SK-N-SH (cell line): ENCODE measurements at regions not wholly inside any gene's neighbourhood (a gene's known extent, or its start where the extent isn't known, plus 50 kb on each side); places are given as distances from the start of the nearest gene placed in this dataset.

Source experiments
- CTCF ChIA-PET: fragments of 300-600, 350-600 bp; formaldehyde crosslinking; extraction: SDS; loops from one replicate; lab custom pipeline; 2021; lab: Yijun Ruan, JAX
- POLR2A ChIA-PET: fragments of 350-600 bp; sonication (Branson Sonifier 250); formaldehyde crosslinking; extraction: SDS; loops from one replicate; lab custom pipeline; 2020; ENCODE audit warnings: antibody characterized with exemption, inconsistent platforms; lab: Yijun Ruan, JAX
- DNase-seq: peaks from one replicate; pipeline ENCODE4 v3.0.0; 2012
- H2AFZ ChIP-seq: fragments of 200-600 bp; sonication (generic); 2 replicates; pipeline ENCODE4 v1.8.1; 2016; ENCODE audit warnings: antibody characterized with exemption, mild to moderate bottlenecking, low read depth
- H3F3A ChIP-seq: fragments of 200-600 bp; sonication (generic); replicated peaks from 2 replicates; pipeline ENCODE3; 2016; ENCODE audit warnings: antibody characterized with exemption, mild to moderate bottlenecking; ENCODE audit not compliant: insufficient read depth
- H3K27ac ChIP-seq, 2 experiments: fragments of 200-500 bp in 1 of 2; fragments of 200-600 bp in 1 of 2; sonication (Bioruptor generic) in 1 of 2; sonication (generic), shearing (Covaris generic) in 1 of 2; 2 replicates each; pipeline versions ENCODE4 v1.5.1 to v1.6.1; 2014 to 2016; ENCODE audit warnings: low read depth in 2 of 2, inconsistent platforms in 1 of 2, low read length in 1 of 2, mild to moderate bottlenecking in 1 of 2, mixed read lengths in 1 of 2
- H3K27me3 ChIP-seq: fragments of 200-600 bp; sonication (generic), shearing (Covaris generic); 2 replicates; pipeline ENCODE4 v1.6.1; 2016; ENCODE audit warnings: mixed run types; ENCODE audit not compliant: insufficient read depth
- H3K36me3 ChIP-seq, 2 experiments: fragments of 200-500 bp in 1 of 2; fragments of 200-600 bp in 1 of 2; sonication (Bioruptor generic) in 1 of 2; sonication (generic) in 1 of 2; replicated peaks in 1 of 2; 2 replicates each; pipeline versions ENCODE3 to v1.5.1; 2014 to 2016; ENCODE audit warnings: low read length in 1 of 2, mild to moderate bottlenecking in 1 of 2; ENCODE audit not compliant: insufficient read depth in 2 of 2, control insufficient read depth in 1 of 2
- H3K4me1 ChIP-seq, 2 experiments: fragments of 200-500 bp in 1 of 2; fragments of 200-600 bp in 1 of 2; sonication (Bioruptor generic) in 1 of 2; sonication (generic), shearing (Covaris generic) in 1 of 2; 2 replicates each; pipeline versions ENCODE4 v1.5.1 to v1.6.1; 2014 to 2016; ENCODE audit warnings: low read depth in 1 of 2, low read length in 1 of 2, mixed run types in 1 of 2; ENCODE audit not compliant: insufficient read depth in 2 of 2, control insufficient read depth in 1 of 2
- H3K4me2 ChIP-seq: fragments of 200-600 bp; sonication (generic), shearing (Covaris generic); 2 replicates; pipeline ENCODE4 v1.6.1; 2017; ENCODE audit warnings: mixed run types
- H3K4me3 ChIP-seq, 2 experiments: fragments of 200-500 bp in 1 of 2; fragments of 200-600 bp in 1 of 2; sonication (Bioruptor generic) in 1 of 2; sonication (generic), shearing (Covaris generic) in 1 of 2; 2 replicates each; pipeline versions ENCODE4 v1.5.1 to v1.8.1; 2014 to 2016; ENCODE audit warnings: low read depth in 2 of 2, inconsistent platforms in 1 of 2, low read length in 1 of 2, mild to moderate bottlenecking in 1 of 2, mixed read lengths in 1 of 2, moderate library complexity in 1 of 2
- H3K79me2 ChIP-seq: fragments of 200-600 bp; sonication (generic); 2 replicates; pipeline ENCODE4 v1.8.1; 2017; ENCODE audit warnings: mild to moderate bottlenecking; ENCODE audit not compliant: insufficient read depth
- H3K9ac ChIP-seq: fragments of 200-600 bp; sonication (generic); 2 replicates; pipeline ENCODE4 v1.6.1; 2017; ENCODE audit warnings: mixed run types
- H3K9me2 ChIP-seq: fragments of 200-600 bp; sonication (generic); 2 replicates; pipeline ENCODE4 v1.6.1; 2017; ENCODE audit warnings: mixed run types
- H3K9me3 ChIP-seq: fragments of 200-600 bp; sonication (generic); 2 replicates; pipeline ENCODE4 v1.6.1; 2017; ENCODE audit warnings: mixed run types, mild to moderate bottlenecking, moderate library complexity
- H4K20me1 ChIP-seq: fragments of 200-600 bp; sonication (generic); 2 replicates; pipeline ENCODE4 v1.6.1; 2017; ENCODE audit warnings: mild to moderate bottlenecking, mixed run types; ENCODE audit not compliant: insufficient read depth
- CHD2 ChIP-seq: fragments of 150-350 bp; IDR thresholded peaks from 2 replicates; pipeline ENCODE4 v1.6.1; 2018; ENCODE audit warnings: low read length; ENCODE audit not compliant: partially characterized antibody
- CTCF ChIP-seq: fragments of 200-600 bp; sonication (generic); IDR thresholded peaks from 2 replicates; pipeline ENCODE4 v1.6.1; 2017; ENCODE audit warnings: antibody characterized with exemption, mild to moderate bottlenecking, moderate library complexity
- ELF1 ChIP-seq: IDR thresholded peaks from 2 replicates; pipeline ENCODE4 v1.4.0; 2012
- EP300 ChIP-seq, 2 experiments: IDR thresholded peaks; 2 replicates each; pipeline versions ENCODE4 v1.4.0 to v1.6.1; 2012; ENCODE audit warnings: borderline replicate concordance in 1 of 2, low read depth in 1 of 2, low read length in 1 of 2
- EZH2phosphoT487 ChIP-seq: fragments of 200-600 bp; sonication (generic); IDR thresholded peaks from 2 replicates; pipeline ENCODE4 v1.6.1; 2017; ENCODE audit warnings: low read depth, mixed run types, mild to moderate bottlenecking, antibody characterized with exemption, moderate library complexity, borderline replicate concordance
- GATA2 ChIP-seq: sonication (generic); formaldehyde crosslinking; IDR thresholded peaks from 2 replicates; pipeline ENCODE4 v1.5.0; 2020; ENCODE audit warnings: mild to moderate bottlenecking, missing genetic modification reagents
- IRF3 ChIP-seq: fragments of 150-350 bp; IDR thresholded peaks from 2 replicates; pipeline ENCODE4 v1.6.1; 2016; ENCODE audit warnings: mild to moderate bottlenecking, low read depth, low read length
- JUND ChIP-seq: IDR thresholded peaks from 2 replicates; pipeline ENCODE4 v1.4.0; 2012
- MXI1 ChIP-seq: IDR thresholded peaks from 2 replicates; pipeline ENCODE4 v1.6.1; 2012; ENCODE audit warnings: mild to moderate bottlenecking, low read depth, low read length, improper control_type of control experiment
- POLR2AphosphoS5 ChIP-seq: IDR thresholded peaks from 2 replicates; pipeline ENCODE4 v1.6.1; 2012; ENCODE audit warnings: low read depth, low read length
- RCOR1 ChIP-seq: fragments of 150-350 bp; IDR thresholded peaks from 2 replicates; pipeline ENCODE4 v1.6.1; 2017; ENCODE audit warnings: antibody characterized with exemption, low read length
- REST ChIP-seq: IDR thresholded peaks from 2 replicates; pipeline ENCODE4 v1.6.1; 2012; ENCODE audit warnings: mild to moderate bottlenecking, low read depth, low read length, moderate library complexity
- TAF1 ChIP-seq: IDR thresholded peaks from 2 replicates; pipeline ENCODE4 v1.6.1; 2012; ENCODE audit warnings: low read depth, mild to moderate bottlenecking, low read length, moderate library complexity, borderline replicate concordance
- TCF12 ChIP-seq: IDR thresholded peaks from 2 replicates; pipeline ENCODE4 v1.4.0; 2012
- TEAD4 ChIP-seq: IDR thresholded peaks from 2 replicates; pipeline ENCODE4 v1.4.0; 2012; ENCODE audit warnings: mild to moderate bottlenecking, borderline replicate concordance; ENCODE audit not compliant: insufficient read depth
- USF1 ChIP-seq: IDR thresholded peaks from 2 replicates; pipeline ENCODE4 v1.4.0; 2012; ENCODE audit warnings: low read depth, borderline replicate concordance
- USF2 ChIP-seq: fragments of 150-350 bp; IDR thresholded peaks from 2 replicates; pipeline ENCODE4 v1.6.1; 2017; ENCODE audit warnings: antibody characterized with exemption, low read length, low read depth, borderline replicate concordance
- WGBS: methylation state at CpG from one replicate; pipeline ENCODE4 v1.1.6; 2017; ENCODE audit warnings: low lambda C conversion rate; 5-methylcytosine and 5-hydroxymethylcytosine counted together

- no peaks in the 10 kb centered on the region for H3K79me2 ChIP-seq
- 61% methylated on average over 5 of the region's 8 CpGs for WGBS
- H3K4me2 ChIP-seq: no peak overlapping the region
- H3K9me2 ChIP-seq: no peaks in the 10 kb centered on the region
- H3K9ac ChIP-seq: no peak overlapping the region
- ChIA-PET CTCF (interaction anchor here (2.2 to 2.3 kb wide), 2 partner anchors 14 to 175 kb away, joined by 8 to 10 read pairs; no protein-coding TSS in a partner anchor), POLR2A (no interaction called here)
- H3K36me3 ChIP-seq: no peaks in the 10 kb centered on the region
- DNase-seq: no peak
- no peaks in the 10 kb centered on the region for H3K27me3 ChIP-seq
- no peak overlapping the region for H2AFZ ChIP-seq
- H3K4me3 ChIP-seq: no peak overlapping the region
- H4K20me1 ChIP-seq: no peaks in the 10 kb centered on the region
- H3K4me1 ChIP-seq: no peaks in the 10 kb centered on the region
- H3K9me3 ChIP-seq: no peaks in the 10 kb centered on the region
- TF ChIP-seq TEAD4 (no peak), RCOR1 (no peak), IRF3 (no peak), GATA2 (CRISPR knock-in tag) (no peak), EZH2phosphoT487 (no peak), CTCF (no peak), CHD2 (no peak), USF2 (no peak), USF1 (no peak), ELF1 (no peak), TCF12 (no peak), POLR2AphosphoS5 (no peak), MXI1 (no peak), REST (no peak), TAF1 (no peak), JUND (no peak), EP300 (IDR thresholded peaks at IDR 0.05; ENCODE audit: borderline replicate concordance in 1 of 2, low read depth in 1 of 2, low read length in 1 of 2) (no peak)
- TF ChIP-seq, all 33 proteins: peak for 0
- no peaks in the 10 kb centered on the region for H3F3A ChIP-seq
- H3K27ac ChIP-seq: no peak overlapping the region
Observed at GRCh38 chr2:109721626-109722025, 72.5 kb upstream of the RGPD5 start.
